ENCODE measurements at regions not wholly inside any gene's neighbourhood (a gene's known extent, or its start where the extent isn't known, plus 50 kb on each side); places are given as distances from the start of the nearest gene placed in this dataset.

GRCh38 chr3:102016417-102016816 is 167.1 kb downstream of the NFKBIZ start:
- no peak for TF ChIP-seq CTCF (IDR thresholded peaks at IDR 0.05; ENCODE audit: low read length)
- TF ChIP-seq EZH2 (optimal IDR thresholded peaks at IDR 0.05; ENCODE audit: low read depth, low read length): no peak

Measured in MM.1S (cell line).